Natural killer cell (primary cell): ENCODE measurements at regions not wholly inside any gene's neighbourhood (a gene's known extent, or its start where the extent isn't known, plus 50 kb on each side); places are given as distances from the start of the nearest gene placed in this dataset.

Source experiments
- ATAC-seq, 3 donors: fragments of 150-1000 bp in 2 of 3; fragments of 200-7000 bp in 1 of 3; cut with Tn5 transposase; 1 replicate in 1 of 3; 2 replicates in 2 of 3; pipeline ENCODE4 v1.10.0; 2021; ENCODE audit warnings: mild to moderate bottlenecking in 2 of 3, moderate library complexity in 2 of 3
- DNase-seq, 2 donors: peaks; one replicate each; pipeline versions ENCODE4 v3.0.0 to v3.0.0-alpha.2; 2013 to 2021; ENCODE audit warnings: mixed read lengths in 1 of 2
- H3K27ac ChIP-seq: one replicate; pipeline ENCODE4 v1.5.1; 2013; ENCODE audit warnings: mild to moderate bottlenecking, low read length
- H3K27me3 ChIP-seq: one replicate; pipeline ENCODE4 v1.6.1; 2013; ENCODE audit warnings: low read length; ENCODE audit not compliant: control insufficient read depth, insufficient read depth
- H3K36me3 ChIP-seq: one replicate; pipeline ENCODE4 v1.6.1; 2013; ENCODE audit warnings: low read length; ENCODE audit not compliant: control insufficient read depth, insufficient read depth
- H3K4me1 ChIP-seq: one replicate; pipeline ENCODE4 v1.6.1; 2013; ENCODE audit warnings: low read length; ENCODE audit not compliant: control insufficient read depth, insufficient read depth
- H3K4me3 ChIP-seq: one replicate; pipeline ENCODE4 v1.5.1; 2013; ENCODE audit warnings: low read length
- H3K9me3 ChIP-seq: one replicate; pipeline ENCODE4 v1.6.1; 2013; ENCODE audit warnings: low read length; ENCODE audit not compliant: control insufficient read depth, insufficient read depth
- H3K27ac Mint-ChIP-seq, 2 donors: one replicate each; pipeline ENCODE4 v1.8.0; 2022; ENCODE audit warnings: mild to moderate bottlenecking in 2 of 2, mixed read lengths in 2 of 2, moderate library complexity in 1 of 2
- H3K27me3 Mint-ChIP-seq, 2 donors: one replicate each; pipeline ENCODE4 v1.8.0; 2022; ENCODE audit warnings: low read depth in 2 of 2, mixed read lengths in 2 of 2
- H3K36me3 Mint-ChIP-seq: one replicate; pipeline ENCODE4 v1.8.0; 2022; ENCODE audit warnings: mixed read lengths
- H3K4me1 Mint-ChIP-seq, 2 donors: one replicate each; pipeline ENCODE4 v1.8.0; 2022; ENCODE audit warnings: mixed read lengths in 2 of 2
- H3K4me3 Mint-ChIP-seq: one replicate; pipeline ENCODE4 v1.8.0; 2022; ENCODE audit warnings: mild to moderate bottlenecking, moderate library complexity, mixed read lengths
- H3K9me3 Mint-ChIP-seq, 2 donors: one replicate each; pipeline ENCODE4 v1.8.0; 2022; ENCODE audit warnings: mixed read lengths in 2 of 2
- WGBS: methylation state at CpG from one replicate; pipeline ENCODE4 v1.1.7; 2013; ENCODE audit warnings: missing lambda C conversion rate; ENCODE audit not compliant: insufficient coverage; 5-methylcytosine and 5-hydroxymethylcytosine counted together
- intact Hi-C: fragments of 100-400 bp; cut with micrococcal nuclease; formaldehyde crosslinking; loops from one replicate; pipeline ENCODE4 v1.14.2; 2022
- TF ChIP-seq, protein P1 (sequence below): fragments of 200-600 bp; IDR thresholded peaks from one replicate; pipeline ENCODE4 v1.8.0; 2022; ENCODE audit warnings: antibody characterized with exemption

DNA sequence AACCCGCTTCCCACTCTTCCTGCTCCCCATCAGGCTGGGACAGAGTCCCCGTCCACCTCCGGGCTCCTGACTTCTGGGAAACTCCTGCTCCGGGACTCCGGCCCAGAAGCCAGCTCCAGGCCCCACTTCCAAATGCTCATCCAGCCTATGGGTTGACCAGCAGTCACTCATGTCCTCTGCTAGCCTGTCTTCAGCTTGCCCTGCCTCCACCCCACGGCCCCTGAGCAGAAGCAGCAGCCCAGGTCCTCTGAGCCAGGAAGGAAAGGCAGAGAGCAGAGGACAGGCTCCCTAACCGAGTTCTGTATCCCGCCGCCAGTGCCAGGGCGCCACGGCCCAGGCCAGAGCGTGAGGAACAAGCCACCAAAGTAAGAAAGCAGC, 86.4 kb upstream of the ID2 start:
- Mint-ChIP-seq H3K36me3 (no peaks in the 10 kb centered on the region), H3K9me3 (no peaks in the 10 kb centered on the region), H3K27me3 (no peaks in the 10 kb centered on the region), H3K4me1 (peaks cover 0 to 13% of the 10 kb centered on the region in 2 donors), H3K4me3 (no peak overlapping the region), H3K27ac (no peak overlapping the region)
- Histone ChIP-seq H3K4me1 (no peaks in the 10 kb centered on the region), H3K9me3 (no peaks in the 10 kb centered on the region), H3K27me3 (no peaks in the 10 kb centered on the region), H3K4me3 (no peak overlapping the region), H3K36me3 (no peaks in the 10 kb centered on the region), H3K27ac (no peak overlapping the region)
- WGBS: 96% methylated on average over 12 of the region's 12 CpGs
- no peak for ATAC-seq
- no peak for DNase-seq
- TF ChIP-seq, protein P1, sequence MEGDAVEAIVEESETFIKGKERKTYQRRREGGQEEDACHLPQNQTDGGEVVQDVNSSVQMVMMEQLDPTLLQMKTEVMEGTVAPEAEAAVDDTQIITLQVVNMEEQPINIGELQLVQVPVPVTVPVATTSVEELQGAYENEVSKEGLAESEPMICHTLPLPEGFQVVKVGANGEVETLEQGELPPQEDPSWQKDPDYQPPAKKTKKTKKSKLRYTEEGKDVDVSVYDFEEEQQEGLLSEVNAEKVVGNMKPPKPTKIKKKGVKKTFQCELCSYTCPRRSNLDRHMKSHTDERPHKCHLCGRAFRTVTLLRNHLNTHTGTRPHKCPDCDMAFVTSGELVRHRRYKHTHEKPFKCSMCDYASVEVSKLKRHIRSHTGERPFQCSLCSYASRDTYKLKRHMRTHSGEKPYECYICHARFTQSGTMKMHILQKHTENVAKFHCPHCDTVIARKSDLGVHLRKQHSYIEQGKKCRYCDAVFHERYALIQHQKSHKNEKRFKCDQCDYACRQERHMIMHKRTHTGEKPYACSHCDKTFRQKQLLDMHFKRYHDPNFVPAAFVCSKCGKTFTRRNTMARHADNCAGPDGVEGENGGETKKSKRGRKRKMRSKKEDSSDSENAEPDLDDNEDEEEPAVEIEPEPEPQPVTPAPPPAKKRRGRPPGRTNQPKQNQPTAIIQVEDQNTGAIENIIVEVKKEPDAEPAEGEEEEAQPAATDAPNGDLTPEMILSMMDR: no peak
- intact Hi-C loops: no loop called here

DNA sequence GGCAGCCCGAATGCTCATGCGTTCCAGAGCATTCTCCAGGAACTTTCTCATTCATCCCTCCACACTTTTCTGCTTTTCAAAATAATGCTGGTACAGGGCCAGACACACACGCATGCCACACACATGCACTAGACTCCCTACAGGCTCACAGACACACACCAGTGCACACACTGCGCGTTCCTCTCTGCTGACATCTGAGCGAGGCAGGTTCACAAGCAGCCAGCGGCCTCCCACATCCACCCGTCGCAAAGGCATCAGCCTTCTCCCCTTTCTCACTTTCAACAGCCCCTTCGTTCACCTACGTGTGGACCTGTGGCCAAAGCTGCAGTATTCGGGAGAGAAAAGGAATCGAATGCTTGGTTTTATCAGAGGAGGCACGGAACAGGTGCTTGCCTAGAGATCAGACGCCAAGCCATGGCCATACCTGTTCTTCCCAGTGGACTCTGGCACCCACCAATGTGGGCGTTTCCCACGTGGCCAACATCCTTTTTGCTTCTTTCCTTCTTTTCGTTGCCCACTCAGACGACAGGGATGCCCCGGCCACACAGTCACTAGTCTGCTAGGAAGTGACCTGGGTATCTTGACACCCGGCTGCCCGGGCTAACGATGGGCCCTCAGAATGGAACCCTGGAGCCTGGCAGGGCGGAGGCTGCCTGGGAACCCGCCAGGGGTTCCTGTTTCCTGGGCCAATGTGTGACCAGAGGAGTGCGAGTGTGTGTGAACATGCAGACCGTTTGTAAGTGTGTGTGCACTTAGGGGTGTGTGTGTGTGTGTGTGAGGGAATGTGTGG, 85.8 kb upstream of the ID2 start:
- Mint-ChIP-seq H3K36me3 (no peaks in the 10 kb centered on the region), H3K27me3 (no peaks in the 10 kb centered on the region), H3K9me3 (no peaks in the 10 kb centered on the region), H3K27ac (no peak overlapping the region), H3K4me1 (peaks cover 0 to 13% of the 10 kb centered on the region in 2 donors), H3K4me3 (no peak overlapping the region)
- TF ChIP-seq, protein P1: no peak
- H3K27me3 ChIP-seq: no peaks in the 10 kb centered on the region
- intact Hi-C loops: no loop called here
- no peaks in the 10 kb centered on the region for H3K36me3 ChIP-seq
- no peak overlapping the region for H3K4me3 ChIP-seq
- no peaks in the 10 kb centered on the region for H3K4me1 ChIP-seq
- no peak overlapping the region for H3K27ac ChIP-seq
- no peak for ATAC-seq
- WGBS: 89% methylated on average over 27 of the region's 27 CpGs
- no peaks in the 10 kb centered on the region for H3K9me3 ChIP-seq
- DNase-seq: no peak

DNA sequence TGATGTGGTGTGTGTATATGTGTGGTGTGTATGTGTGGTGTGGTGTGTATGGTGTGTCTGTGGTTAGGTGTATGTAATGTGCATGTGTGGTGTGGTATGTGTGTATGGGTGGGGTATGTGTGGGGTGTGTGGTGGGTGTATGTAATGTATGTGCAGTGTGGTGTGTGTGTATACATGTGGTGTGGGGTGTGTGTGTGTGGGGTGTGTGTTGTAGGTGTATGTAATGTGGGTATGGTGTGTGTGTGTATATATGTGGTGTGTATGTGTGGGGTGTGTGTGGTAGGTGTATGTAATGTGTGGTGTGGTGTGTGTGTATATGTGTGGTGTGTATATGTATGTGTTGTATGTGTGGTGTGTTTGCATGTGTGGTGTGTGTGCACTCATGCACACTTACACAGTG, 84.8 kb upstream of the ID2 start:
- peak overlapping the region in 1 of 2 donors; percentile 52 for H3K27ac Mint-ChIP-seq
- DNase-seq (no peak), ATAC-seq (no peak)
- Histone ChIP-seq H3K36me3 (no peaks in the 10 kb centered on the region), H3K9me3 (no peaks in the 10 kb centered on the region), H3K4me1 (no peaks in the 10 kb centered on the region), H3K27me3 (no peaks in the 10 kb centered on the region), H3K4me3 (no peak overlapping the region), H3K27ac (no peak overlapping the region)
- peaks cover 0 to 13% of the 10 kb centered on the region in 2 donors for H3K4me1 Mint-ChIP-seq
- no peaks in the 10 kb centered on the region for H3K27me3 Mint-ChIP-seq
- TF ChIP-seq, protein P1: no peak
- H3K4me3 Mint-ChIP-seq: no peak overlapping the region
- intact Hi-C loops: no loop called here
- H3K9me3 Mint-ChIP-seq: no peaks in the 10 kb centered on the region
- no peaks in the 10 kb centered on the region for H3K36me3 Mint-ChIP-seq
